ENCODE measurements at regions not wholly inside any gene's neighbourhood (a gene's known extent, or its start where the extent isn't known, plus 50 kb on each side); places are given as distances from the start of the nearest gene placed in this dataset.

- H4K20me1 ChIP-seq (ENCODE audit: insufficient read depth): no peaks in the 10 kb centered on the region
- no peaks in the 10 kb centered on the region for H3K79me2 ChIP-seq (ENCODE audit: insufficient read depth)
- no peaks in the 10 kb centered on the region for H3F3A ChIP-seq (replicated peaks; ENCODE audit: insufficient read depth)
- H3K4me2 ChIP-seq: no peak overlapping the region
- H3K27ac ChIP-seq (ENCODE audit: low read depth in 2 of 2, low read length in 1 of 2): no peak overlapping the region
- CTCF ChIA-PET: interaction anchor here (0.9 kb wide), 1 partner anchor 12 kb away, joined by 4 read pairs; no protein-coding TSS in a partner anchor
- no peaks in the 10 kb centered on the region for H3K36me3 ChIP-seq (replicated peaks in 1 of 2; ENCODE audit: control insufficient read depth in 1 of 2, insufficient read depth in 2 of 2, low read length in 1 of 2)
- no peaks in the 10 kb centered on the region for H3K27me3 ChIP-seq (ENCODE audit: insufficient read depth)
- no peaks in the 10 kb centered on the region for H3K9me3 ChIP-seq
- no peak overlapping the region for H3K9ac ChIP-seq
- POLR2A ChIA-PET: no interaction called here
- no peaks in the 10 kb centered on the region for H3K9me2 ChIP-seq
- no peak for DNase-seq
- TF ChIP-seq CTCF (IDR thresholded peaks at IDR 0.05): peak; percentile 31
- no peak for TF ChIP-seq GABPA (IDR thresholded peaks at IDR 0.05; ENCODE audit: low read depth)
- TF ChIP-seq USF2 (IDR thresholded peaks at IDR 0.05; ENCODE audit: borderline replicate concordance, low read depth, low read length): no peak
- no peak for TF ChIP-seq POLR2AphosphoS5 (IDR thresholded peaks at IDR 0.05; ENCODE audit: low read depth, low read length)
- TF ChIP-seq YY1 (IDR thresholded peaks at IDR 0.05; ENCODE audit: low read depth): no peak
- TF ChIP-seq RFX5 (IDR thresholded peaks at IDR 0.05; ENCODE audit: low read length): no peak
- no peak overlapping the region for H3K4me3 ChIP-seq (ENCODE audit: low read depth in 2 of 2, low read length in 1 of 2)
- H3K4me1 ChIP-seq (ENCODE audit: control insufficient read depth in 1 of 2, insufficient read depth in 2 of 2, low read depth in 1 of 2, low read length in 1 of 2): no peaks in the 10 kb centered on the region
- no peak overlapping the region for H2AFZ ChIP-seq (ENCODE audit: low read depth)
Observed at GRCh38 chr6:98759459-98759858, 74.9 kb upstream of the POU3F2 start.

GRCh38 chr6:98764373-98764911 is 69.9 kb upstream of the POU3F2 start:
- H3K4me3 ChIP-seq (ENCODE audit: low read depth in 2 of 2, low read length in 1 of 2): peak overlapping the region; percentile 35 to 52
- no peak overlapping the region for H3K27ac ChIP-seq (ENCODE audit: low read depth in 2 of 2, low read length in 1 of 2)
- H3K27me3 ChIP-seq (ENCODE audit: insufficient read depth): no peaks in the 10 kb centered on the region
- 39% methylated on average over 1 of the region's 1 CpG for WGBS (ENCODE audit: low lambda C conversion rate)
- no peaks in the 10 kb centered on the region for H3K9me3 ChIP-seq
- TF ChIP-seq GATA2 (CRISPR knock-in tag; IDR thresholded peaks at IDR 0.05) (no peak), GABPA (IDR thresholded peaks at IDR 0.05; ENCODE audit: low read depth) (no peak), JUND (IDR thresholded peaks at IDR 0.05) (no peak), SIN3A (IDR thresholded peaks at IDR 0.05; ENCODE audit: borderline replicate concordance, low read depth, low read length) (no peak)
- DNase-seq: no peak
- H3K4me2 ChIP-seq: peak overlapping the region; percentile 76
- ChIA-PET CTCF (no interaction called here), POLR2A (no interaction called here)
- H3K79me2 ChIP-seq (ENCODE audit: insufficient read depth): no peaks in the 10 kb centered on the region
- no peaks in the 10 kb centered on the region for H4K20me1 ChIP-seq (ENCODE audit: insufficient read depth)
- H3K9me2 ChIP-seq: no peaks in the 10 kb centered on the region
- H3F3A ChIP-seq (replicated peaks; ENCODE audit: insufficient read depth): no peaks in the 10 kb centered on the region
- H2AFZ ChIP-seq (ENCODE audit: low read depth): peak overlapping the region; percentile 96
- no peaks in the 10 kb centered on the region for H3K36me3 ChIP-seq (replicated peaks in 1 of 2; ENCODE audit: control insufficient read depth in 1 of 2, insufficient read depth in 2 of 2, low read length in 1 of 2)
- peak overlapping the region; percentile 47; the same call in 1 of the 2 replicates for H3K9ac ChIP-seq
- H3K4me1 ChIP-seq (ENCODE audit: control insufficient read depth in 1 of 2, insufficient read depth in 2 of 2, low read depth in 1 of 2, low read length in 1 of 2): no peaks in the 10 kb centered on the region

GRCh38 chr6:98769546-98769945 is 64.8 kb upstream of the POU3F2 start:
- DNase-seq: no peak

More at GRCh38 chr6:98769546-98769945, 64.8 kb upstream of the POU3F2 start:
- H3K9ac ChIP-seq: no peak overlapping the region
- no peak overlapping the region for H3K4me3 ChIP-seq (ENCODE audit: low read depth in 2 of 2, low read length in 1 of 2)
- H3K9me2 ChIP-seq: no peaks in the 10 kb centered on the region
- no peaks in the 10 kb centered on the region for H3K4me1 ChIP-seq (ENCODE audit: control insufficient read depth in 1 of 2, insufficient read depth in 2 of 2, low read depth in 1 of 2, low read length in 1 of 2)
- no peaks in the 10 kb centered on the region for H3K9me3 ChIP-seq
- H3K36me3 ChIP-seq (replicated peaks in 1 of 2; ENCODE audit: control insufficient read depth in 1 of 2, insufficient read depth in 2 of 2, low read length in 1 of 2): no peaks in the 10 kb centered on the region
- no peaks in the 10 kb centered on the region for H3K27me3 ChIP-seq (ENCODE audit: insufficient read depth)
- H2AFZ ChIP-seq (ENCODE audit: low read depth): no peak overlapping the region
- ChIA-PET POLR2A (no interaction called here), CTCF (no interaction called here)
- H3K79me2 ChIP-seq (ENCODE audit: insufficient read depth): no peaks in the 10 kb centered on the region
- H4K20me1 ChIP-seq (ENCODE audit: insufficient read depth): no peaks in the 10 kb centered on the region
- H3F3A ChIP-seq (replicated peaks; ENCODE audit: insufficient read depth): no peaks in the 10 kb centered on the region
- no peak overlapping the region for H3K4me2 ChIP-seq
- peak; percentile 61 for TF ChIP-seq CTCF (IDR thresholded peaks at IDR 0.05)
- peak; percentile 57 for TF ChIP-seq RAD21 (IDR thresholded peaks at IDR 0.05; ENCODE audit: low read length)
- TF ChIP-seq SMC3 (IDR thresholded peaks at IDR 0.05; ENCODE audit: low read depth, low read length): peak; percentile 58
- TF ChIP-seq NFIC (IDR thresholded peaks at IDR 0.05; ENCODE audit: borderline replicate concordance): no peak
- WGBS (ENCODE audit: low lambda C conversion rate): 84% methylated on average over 1 of the region's 1 CpG
- no peak overlapping the region for H3K27ac ChIP-seq (ENCODE audit: low read depth in 2 of 2, low read length in 1 of 2)
